GM23338 (cell line): ENCODE measurements at regions not wholly inside any gene's neighbourhood (a gene's known extent, or its start where the extent isn't known, plus 50 kb on each side); places are given as distances from the start of the nearest gene placed in this dataset.

Source experiments
- ATAC-seq: fragments of 200-7000 bp; cut with Tn5 transposase; 3 replicates; pipeline ENCODE4 v1.9.1; 2020
- DNase-seq: peaks from one replicate; pipeline ENCODE4 v3.0.0-alpha.2; 2015; ENCODE audit warnings: low spot score
- H2AFZ ChIP-seq: fragments of 200-600 bp; sonication (generic); 2 replicates; pipeline ENCODE4 v1.8.0; 2016; ENCODE audit warnings: antibody characterized with exemption, mild to moderate bottlenecking, moderate library complexity
- H3F3A ChIP-seq: fragments of 200-600 bp; sonication (generic); replicated peaks from 2 replicates; pipeline ENCODE4 v1.8.0; 2017; ENCODE audit warnings: antibody characterized with exemption, mixed run types, low read depth
- H3K27ac ChIP-seq: fragments of 200-600 bp; sonication (generic); 2 replicates; pipeline ENCODE4 v1.6.1; 2016; ENCODE audit warnings: low read depth
- H3K27me3 ChIP-seq: fragments of 200-600 bp; sonication (generic); 2 replicates; pipeline ENCODE4 v1.8.0; 2016; ENCODE audit warnings: mild to moderate bottlenecking, mixed run types, moderate library complexity; ENCODE audit not compliant: insufficient read depth
- H3K36me3 ChIP-seq: fragments of 200-600 bp; sonication (generic); 2 replicates; pipeline ENCODE4 v1.8.0; 2016; ENCODE audit warnings: mild to moderate bottlenecking; ENCODE audit not compliant: insufficient read depth
- H3K4me1 ChIP-seq: fragments of 200-600 bp; sonication (generic); 2 replicates; pipeline ENCODE4 v1.8.0; 2016; ENCODE audit warnings: mild to moderate bottlenecking, moderate library complexity; ENCODE audit not compliant: insufficient read depth
- H3K4me2 ChIP-seq: fragments of 200-600 bp; sonication (generic); 2 replicates; pipeline ENCODE4 v1.7.1; 2017; ENCODE audit warnings: mixed run types
- H3K4me3 ChIP-seq: fragments of 200-600 bp; sonication (generic); 2 replicates; pipeline ENCODE4 v1.6.1; 2016; ENCODE audit warnings: mixed run types
- H3K79me2 ChIP-seq: fragments of 200-600 bp; sonication (generic); replicated peaks from 2 replicates; pipeline ENCODE4 v1.8.0; 2017; ENCODE audit warnings: mild to moderate bottlenecking; ENCODE audit not compliant: insufficient read depth
- H3K9me2 ChIP-seq: fragments of 200-600 bp; sonication (generic); 2 replicates; pipeline ENCODE4 v1.8.0; 2017; ENCODE audit not compliant: insufficient read depth
- H4K20me1 ChIP-seq: fragments of 200-600 bp; sonication (generic); replicated peaks from 2 replicates; pipeline ENCODE4 v1.8.0; 2017; ENCODE audit warnings: mild to moderate bottlenecking; ENCODE audit not compliant: insufficient read depth
- H3K27ac Mint-ChIP-seq: 2 replicates; pipeline ENCODE4 v1.8.0; 2020; ENCODE audit warnings: inconsistent platforms, mild to moderate bottlenecking, moderate library complexity, mixed read lengths
- H3K27me3 Mint-ChIP-seq: 3 replicates; pipeline ENCODE4 v1.8.0; 2022; ENCODE audit warnings: low read depth, mild to moderate bottlenecking, moderate library complexity, mixed read lengths, inconsistent platforms; ENCODE audit not compliant: insufficient read depth, poor library complexity
- H3K36me3 Mint-ChIP-seq: 3 replicates; pipeline ENCODE4 v1.8.0; 2021; ENCODE audit warnings: low read depth, mild to moderate bottlenecking, inconsistent platforms, moderate library complexity, mixed read lengths
- H3K4me1 Mint-ChIP-seq: 3 replicates; pipeline ENCODE4 v1.8.0; 2020; ENCODE audit warnings: mild to moderate bottlenecking, inconsistent platforms, mixed read lengths
- H3K4me3 Mint-ChIP-seq: 3 replicates; pipeline ENCODE4 v1.8.0; 2021; ENCODE audit warnings: moderate library complexity, mild to moderate bottlenecking, inconsistent platforms, mixed read lengths
- H3K9me3 Mint-ChIP-seq: 3 replicates; pipeline ENCODE4 v1.8.0; 2020; ENCODE audit warnings: moderate library complexity, mild to moderate bottlenecking, inconsistent platforms, mixed read lengths
- CREB1 ChIP-seq: fragments of 250-450 bp; sonication (Bioruptor Pico); IDR thresholded peaks from 2 replicates; pipeline ENCODE4 v1.5.0; 2020; ENCODE audit warnings: low read depth, mild to moderate bottlenecking, moderate library complexity
- CTCF ChIP-seq, 2 experiments: fragments of 200-600 bp in 1 of 2; sonication (generic) in 1 of 2; conservative IDR thresholded peaks; 2 replicates each; pipeline versions ENCODE4 v1.5.1 to v1.6.1; 2016 to 2017; ENCODE audit warnings: antibody characterized with exemption in 2 of 2, low read depth in 2 of 2, mild to moderate bottlenecking in 2 of 2, moderate library complexity in 1 of 2
- ETS1 ChIP-seq: IDR thresholded peaks from 2 replicates; pipeline ENCODE4 v1.6.1; 2016; ENCODE audit warnings: antibody characterized with exemption
- EZH2 ChIP-seq: fragments of 200-600 bp; sonication (generic); IDR thresholded peaks from one replicate; pipeline ENCODE4 v1.8.0; 2017; ENCODE audit warnings: antibody characterized with exemption, mild to moderate bottlenecking, low read depth; ENCODE audit not compliant: unreplicated experiment
- EZH2phosphoT487 ChIP-seq: fragments of 200-600 bp; sonication (generic); IDR thresholded peaks from one replicate; pipeline ENCODE4 v1.8.1; 2018; ENCODE audit warnings: antibody characterized with exemption; ENCODE audit not compliant: unreplicated experiment
- JUNB ChIP-seq: IDR thresholded peaks from one replicate; pipeline ENCODE4 v1.6.1; 2016; ENCODE audit warnings: antibody characterized with exemption; ENCODE audit not compliant: unreplicated experiment
- NANOG ChIP-seq: IDR thresholded peaks from 2 replicates; pipeline ENCODE4 v1.6.1; 2016; ENCODE audit warnings: antibody characterized with exemption, borderline replicate concordance
- POLR2AphosphoS5 ChIP-seq: IDR thresholded peaks from 2 replicates; pipeline ENCODE4 v1.6.1; 2016; ENCODE audit warnings: antibody characterized with exemption, low read depth
- REST ChIP-seq: IDR thresholded peaks from one replicate; pipeline ENCODE4 v1.6.1; 2018; ENCODE audit warnings: antibody characterized with exemption; ENCODE audit not compliant: unreplicated experiment
- STAT1 ChIP-seq: IDR thresholded peaks from one replicate; pipeline ENCODE4 v1.6.1; 2016; ENCODE audit warnings: antibody characterized with exemption; ENCODE audit not compliant: unreplicated experiment
- ZNF114 ChIP-seq: fragments of 250-450 bp; sonication (Bioruptor Pico); IDR thresholded peaks from 2 replicates; pipeline ENCODE4 v1.5.0; 2020; ENCODE audit warnings: mild to moderate bottlenecking, moderate library complexity
- ZNF331 ChIP-seq: fragments of 250-450 bp; sonication (Bioruptor Pico); IDR thresholded peaks from 2 replicates; pipeline ENCODE4 v1.5.0; 2020; ENCODE audit warnings: low read depth, mild to moderate bottlenecking, moderate library complexity
- ZNF462 ChIP-seq: fragments of 250-450 bp; sonication (Bioruptor Pico); IDR thresholded peaks from 2 replicates; pipeline ENCODE4 v1.5.0; 2020; ENCODE audit warnings: mild to moderate bottlenecking, moderate library complexity

- no peak overlapping the region for H3K4me3 Mint-ChIP-seq
- H3K4me2 ChIP-seq: no peak overlapping the region
Observed at GRCh38 chr18:43870626-43871025, 593.3 kb upstream of the SYT4 start.

More at GRCh38 chr18:43870626-43871025, 593.3 kb upstream of the SYT4 start:
- Mint-ChIP-seq H3K4me1 (no peaks in the 10 kb centered on the region), H3K27me3 (no peaks in the 10 kb centered on the region), H3K36me3 (no peaks in the 10 kb centered on the region; the same call in 2 of the 3 replicates), H3K27ac (no peak overlapping the region), H3K9me3 (peaks cover 2% of the 10 kb centered on the region; the same call in 1 of the 3 replicates)
- Histone ChIP-seq H3F3A (no peaks in the 10 kb centered on the region), H2AFZ (no peak overlapping the region), H3K9me2 (peaks cover 3% of the 10 kb centered on the region; the same call in 1 of the 2 replicates), H4K20me1 (no peaks in the 10 kb centered on the region), H3K27me3 (no peaks in the 10 kb centered on the region), H3K79me2 (no peaks in the 10 kb centered on the region), H3K36me3 (no peaks in the 10 kb centered on the region), H3K27ac (no peak overlapping the region), H3K4me3 (no peak overlapping the region), H3K4me1 (no peaks in the 10 kb centered on the region)
- TF ChIP-seq CREB1 (CRISPR knock-in tag) (no peak), ETS1 (no peak), EZH2phosphoT487 (no peak), ZNF462 (CRISPR knock-in tag) (no peak), NANOG (no peak), CTCF (conservative IDR thresholded peaks at IDR 0.05; ENCODE audit: low read depth in 2 of 2) (no peak), POLR2AphosphoS5 (no peak), JUNB (no peak), EZH2 (no peak), ZNF331 (CRISPR knock-in tag) (no peak), REST (no peak), STAT1 (no peak), ZNF114 (CRISPR knock-in tag) (no peak)
- DNase-seq: no peak
- ATAC-seq: no peak
